Esophagus mucosa (tissue), 1 donor: ENCODE measurements at regions not wholly inside any gene's neighbourhood (a gene's known extent, or its start where the extent isn't known, plus 50 kb on each side); places are given as distances from the start of the nearest gene placed in this dataset.

ENCODE experiments used
- ATAC-seq: fragments of 200-7000 bp; cut with Tn5 transposase; one replicate; pipeline ENCODE4 v1.9.1; 2020
- donor health status: DM: yes; HTN: yes; CAD: no.

- no peak for ATAC-seq
Observed at GRCh38 chr2:7292154-7292691, 375.0 kb downstream of the RNF144A start.

GRCh38 chr2:7309582-7309981 lies 392.4 kb downstream of the RNF144A start:
- ATAC-seq, result no peak

GRCh38 chr2:7324706-7325105 lies 407.5 kb downstream of the RNF144A start:
- ATAC-seq, result no peak

- no peak for ATAC-seq
Observed at GRCh38 chr2:7325186-7325585, 408.0 kb downstream of the RNF144A start.

GRCh38 chr2:7329465-7329864 lies 412.3 kb downstream of the RNF144A start:
- ATAC-seq, result no peak

GRCh38 chr2:7333189-7333765 lies 416.1 kb downstream of the RNF144A start:
- ATAC-seq, result peak; percentile 84

- ATAC-seq, result no peak
Observed at GRCh38 chr2:7333960-7334493, 416.8 kb downstream of the RNF144A start.

- ATAC-seq, result no peak
Observed at GRCh38 chr2:7338961-7339360, 421.7 kb downstream of the RNF144A start.

- ATAC-seq, result no peak
Observed at GRCh38 chr2:7346336-7346735, 429.1 kb downstream of the RNF144A start.

- no peak for ATAC-seq
Observed at GRCh38 chr2:7348761-7349160, 431.5 kb downstream of the RNF144A start.

GRCh38 chr2:7352191-7352590 lies 435.0 kb downstream of the RNF144A start:
- ATAC-seq, result no peak

- no peak for ATAC-seq
Observed at GRCh38 chr2:7353571-7353970, 436.4 kb downstream of the RNF144A start.

GRCh38 chr2:7355781-7356180 lies 438.6 kb downstream of the RNF144A start:
- ATAC-seq, result no peak

- ATAC-seq, result no peak
Observed at GRCh38 chr2:7356909-7357584, 439.8 kb downstream of the RNF144A start.

GRCh38 chr2:7357993-7358392 lies 440.8 kb downstream of the RNF144A start:
- no peak for ATAC-seq

GRCh38 chr2:7358865-7359447 lies 441.7 kb downstream of the RNF144A start:
- no peak for ATAC-seq

- peak; percentile 31 for ATAC-seq
Observed at GRCh38 chr2:7363906-7364305, 446.7 kb downstream of the RNF144A start.

- ATAC-seq, result no peak
Observed at GRCh38 chr2:7368211-7368610, 451.0 kb downstream of the RNF144A start.

- ATAC-seq, result no peak
Observed at GRCh38 chr2:7373156-7373555, 455.9 kb downstream of the RNF144A start.

GRCh38 chr2:7375901-7376300 lies 458.7 kb downstream of the RNF144A start:
- ATAC-seq, result no peak

- peak; percentile 62 for ATAC-seq
Observed at GRCh38 chr2:7377916-7378569, 460.8 kb downstream of the RNF144A start.

GRCh38 chr2:7378591-7378990 lies 461.4 kb downstream of the RNF144A start:
- no peak for ATAC-seq

GRCh38 chr2:7379799-7380198 lies 462.6 kb downstream of the RNF144A start:
- no peak for ATAC-seq
